HG02981 (cell line): ENCODE measurements at regions not wholly inside any gene's neighbourhood (a gene's known extent, or its start where the extent isn't known, plus 50 kb on each side); places are given as distances from the start of the nearest gene placed in this dataset.

ENCODE experiments used
- ATAC-seq: cut with Tn5 transposase; IDR thresholded peaks from one replicate; pipeline ENCODE4 v1.9.1; 2021; ENCODE audit warnings: mild to moderate bottlenecking, moderate library complexity; ENCODE audit not compliant: unreplicated experiment

DNA sequence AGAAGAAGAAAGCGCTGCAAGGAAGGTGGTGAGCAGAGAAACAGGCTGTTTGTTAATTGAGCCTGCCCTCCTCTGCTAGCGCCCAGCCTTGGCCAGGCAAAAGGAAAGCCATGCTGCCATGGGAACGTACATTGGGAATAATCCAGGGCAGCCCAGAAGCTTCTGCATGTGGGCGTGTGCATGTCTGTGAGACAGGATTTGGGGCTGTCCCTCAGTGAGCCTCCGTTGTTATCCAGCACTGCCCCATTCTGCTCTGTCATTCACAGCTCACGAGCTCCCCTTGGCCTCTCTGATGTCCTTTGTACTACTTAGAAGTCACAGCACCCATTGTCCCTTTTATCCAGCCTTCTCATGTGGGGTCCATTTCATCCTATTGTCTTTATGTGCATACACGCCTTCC lies 239.1 kb upstream of the ROPN1 start:
- ATAC-seq: no peak

DNA sequence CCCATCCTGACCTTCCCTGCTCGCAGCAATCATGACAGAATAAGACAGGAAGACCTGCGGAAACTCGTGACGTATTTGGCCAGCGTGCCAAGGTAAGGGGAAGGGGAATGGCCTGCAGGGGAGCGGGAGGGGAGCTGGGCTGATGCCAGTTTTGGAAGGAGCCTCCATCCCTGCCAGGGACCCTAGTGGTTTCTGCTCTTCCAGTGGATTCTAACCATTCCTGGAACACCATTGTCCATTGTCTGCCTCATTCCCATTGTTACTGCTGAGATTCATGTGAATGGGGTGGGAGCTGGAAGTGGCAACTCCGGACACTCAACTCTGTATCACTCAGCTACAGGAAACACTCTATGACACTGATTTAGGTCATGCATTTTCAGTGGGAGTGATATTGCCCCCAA lies 242.9 kb upstream of the ROPN1 start:
- ATAC-seq: no peak

GRCh38 chr3:124235446-124235845 lies 243.5 kb upstream of the ROPN1 start:
- no peak for ATAC-seq

DNA sequence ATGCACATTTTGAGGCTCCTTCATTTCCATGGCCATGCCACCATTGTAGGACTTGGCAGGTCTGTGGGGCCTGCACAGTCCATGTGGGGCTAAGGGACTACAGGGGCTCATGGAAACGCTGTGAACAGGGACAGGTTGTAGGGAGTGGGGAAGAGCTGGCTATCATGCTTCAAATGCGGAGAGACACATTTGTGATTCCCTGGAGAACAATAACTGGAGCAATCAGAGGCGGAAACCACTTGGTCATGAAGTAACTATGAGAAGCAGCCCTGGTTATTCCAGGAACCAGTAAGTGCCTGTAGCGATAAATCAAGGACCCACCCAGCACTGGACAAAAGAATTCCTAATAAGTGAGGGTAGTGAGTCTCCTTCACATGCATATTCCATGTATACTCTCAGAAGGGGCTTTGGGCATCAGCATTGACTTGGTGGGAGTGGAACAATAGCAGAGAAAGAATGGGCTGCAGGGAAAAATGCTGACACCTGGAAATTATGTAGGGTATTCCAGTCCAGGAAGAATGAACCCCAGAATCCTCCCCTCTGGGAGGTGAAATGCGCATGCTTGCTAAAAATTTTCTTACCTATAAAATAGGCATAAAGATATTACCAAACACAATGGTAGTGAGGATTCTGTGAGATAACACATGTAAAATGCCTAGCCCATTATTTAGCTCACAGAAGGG lies 251.4 kb upstream of the ROPN1 start:
- no peak for ATAC-seq

- no peak for ATAC-seq
Observed at GRCh38 chr3:124246376-124246775, 254.5 kb upstream of the ROPN1 start.

- ATAC-seq: no peak
Observed at GRCh38 chr3:124246949-124247348, 255.0 kb upstream of the ROPN1 start.

GRCh38 chr3:124248471-124249028 lies 256.6 kb upstream of the ROPN1 start:
- no peak for ATAC-seq

- ATAC-seq: no peak
Observed at GRCh38 chr3:124249038-124249437, 257.1 kb upstream of the ROPN1 start.

DNA sequence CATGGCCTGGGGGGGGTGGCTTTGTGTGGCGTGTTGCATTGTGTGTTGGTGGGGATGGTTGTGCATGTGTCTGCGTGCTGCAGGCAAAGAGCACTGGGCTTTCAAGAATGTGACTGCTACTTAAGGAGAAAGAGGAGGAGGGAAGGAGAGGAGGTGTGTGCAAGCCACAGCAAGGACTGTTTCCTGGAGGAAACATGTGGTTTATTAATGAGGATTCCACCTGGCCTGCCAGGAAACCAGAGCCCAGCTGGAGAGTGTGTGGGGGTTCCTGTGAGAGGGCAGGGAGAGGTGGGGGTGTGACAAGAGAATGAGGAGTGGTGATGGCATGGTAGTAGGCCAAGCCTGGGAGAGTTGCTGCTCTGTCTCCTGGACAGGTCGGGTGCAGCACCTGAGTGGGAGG lies 258.1 kb upstream of the ROPN1 start:
- ATAC-seq: no peak

DNA sequence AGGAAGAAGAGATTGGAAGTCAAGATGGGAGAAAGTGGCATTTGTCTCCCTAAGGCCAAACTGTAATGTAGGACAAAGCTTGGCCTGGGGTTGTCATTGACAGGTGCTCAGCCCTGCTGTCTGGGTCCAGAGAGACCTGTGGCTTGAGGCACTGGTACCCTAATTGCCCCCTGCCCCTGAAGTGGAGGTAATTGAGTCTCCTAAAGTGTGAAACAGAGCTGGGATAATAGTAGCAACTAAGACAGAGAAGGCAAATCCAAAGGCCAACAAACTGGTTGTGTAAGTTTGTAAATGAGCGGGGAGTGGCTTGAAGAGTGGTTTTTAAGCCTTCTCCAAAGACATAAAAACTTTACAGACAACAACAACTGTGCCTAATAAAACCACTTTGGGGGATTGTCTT lies 264.2 kb upstream of the ROPN1 start:
- no peak for ATAC-seq

GRCh38 chr3:124256599-124256998 lies 264.7 kb upstream of the ROPN1 start:
- ATAC-seq: no peak

DNA sequence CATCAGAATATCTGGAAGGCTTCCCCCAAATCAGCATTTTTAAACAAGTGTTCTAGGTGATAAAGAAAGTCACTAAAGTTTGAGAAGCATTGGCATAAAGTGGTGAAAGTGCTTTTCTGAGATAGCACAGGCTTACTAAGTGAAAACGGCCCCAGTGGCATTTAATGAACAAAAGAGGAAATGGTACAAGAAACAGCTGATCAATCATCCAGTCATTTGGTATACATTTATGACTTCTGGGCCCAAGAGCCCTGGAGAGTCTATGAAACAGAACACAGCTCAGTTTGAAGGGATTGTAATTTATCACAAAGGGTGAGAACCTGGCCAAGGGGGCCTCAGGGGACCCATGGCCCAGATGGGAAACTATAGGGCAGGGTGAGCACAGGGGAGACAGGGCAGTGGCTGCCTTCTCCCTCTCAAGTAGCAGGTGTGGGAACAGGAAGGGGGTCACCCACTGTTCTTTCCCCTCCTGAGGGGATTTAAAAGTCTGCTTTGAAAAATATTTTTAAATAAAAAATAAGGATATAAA lies 265.5 kb upstream of the ROPN1 start:
- ATAC-seq: peak; percentile 52

- ATAC-seq: no peak
Observed at GRCh38 chr3:124258057-124258500, 266.2 kb upstream of the ROPN1 start.

GRCh38 chr3:124260206-124260915 lies 268.4 kb upstream of the ROPN1 start:
- no peak for ATAC-seq

GRCh38 chr3:124261306-124261705 lies 269.4 kb upstream of the ROPN1 start:
- ATAC-seq: no peak

- no peak for ATAC-seq
Observed at GRCh38 chr3:124263168-124263567, 271.2 kb upstream of the ROPN1 start.

GRCh38 chr3:124264346-124264745 lies 272.4 kb upstream of the ROPN1 start:
- no peak for ATAC-seq

DNA sequence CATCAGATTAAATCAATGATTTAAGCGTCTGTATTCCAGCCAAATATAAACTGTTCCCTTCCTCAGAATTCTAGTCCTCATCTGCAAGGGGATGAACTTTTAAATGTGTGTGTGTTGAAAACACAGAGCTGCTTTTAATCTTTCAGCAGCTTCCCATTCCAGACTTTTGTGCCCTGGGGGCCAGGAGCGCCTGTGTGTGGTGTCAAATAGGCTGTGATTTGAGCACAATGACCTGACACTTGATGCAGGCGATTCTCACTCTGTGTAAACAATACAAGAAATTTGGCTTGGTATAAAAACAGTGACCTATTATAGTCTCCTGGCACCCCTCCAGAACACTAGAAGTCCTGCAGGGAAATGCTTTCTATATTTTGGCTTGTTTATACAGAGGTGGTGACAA lies 274.6 kb upstream of the ROPN1 start:
- ATAC-seq: no peak

DNA sequence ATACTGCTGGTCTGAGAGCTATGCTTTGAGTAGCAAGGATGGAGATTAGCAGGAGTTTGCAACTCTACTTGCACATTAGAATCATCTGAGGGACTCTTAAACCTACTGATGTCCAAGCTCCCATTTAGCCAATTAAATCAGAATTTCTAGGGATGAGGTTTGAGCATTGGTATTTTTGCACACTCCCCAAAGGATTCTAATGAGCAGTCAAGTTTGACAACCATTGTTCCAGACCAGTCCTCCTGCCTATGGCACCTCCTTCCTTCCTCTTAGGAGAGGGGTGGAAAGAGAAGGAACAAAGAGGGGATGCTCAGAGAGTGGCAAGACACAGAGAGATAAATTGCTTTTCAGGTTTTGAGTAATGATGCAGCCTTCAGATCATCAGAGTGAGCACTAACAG lies 275.5 kb upstream of the ROPN1 start:
- no peak for ATAC-seq

DNA sequence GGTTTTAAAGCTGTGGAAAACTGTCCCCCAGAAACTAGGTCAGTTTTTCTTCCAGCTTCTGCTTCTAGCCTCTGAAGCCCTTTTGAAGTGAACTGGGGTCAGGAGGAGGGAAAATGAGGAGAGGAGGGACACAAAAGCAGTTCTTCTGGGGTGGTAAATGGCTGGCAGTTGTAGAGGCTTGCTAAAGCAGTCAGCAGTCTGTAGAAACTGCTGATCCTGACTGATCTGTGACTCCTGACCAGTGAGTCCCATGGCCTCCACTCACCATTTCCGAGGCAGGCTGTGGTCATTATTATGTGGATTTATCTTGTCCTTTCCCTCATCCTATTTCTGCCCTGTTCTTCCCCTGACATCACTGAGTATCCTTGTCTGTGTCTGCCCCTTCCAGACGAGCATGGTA lies 276.4 kb upstream of the ROPN1 start:
- no peak for ATAC-seq

GRCh38 chr3:124269619-124270018 lies 277.7 kb upstream of the ROPN1 start:
- no peak for ATAC-seq

DNA sequence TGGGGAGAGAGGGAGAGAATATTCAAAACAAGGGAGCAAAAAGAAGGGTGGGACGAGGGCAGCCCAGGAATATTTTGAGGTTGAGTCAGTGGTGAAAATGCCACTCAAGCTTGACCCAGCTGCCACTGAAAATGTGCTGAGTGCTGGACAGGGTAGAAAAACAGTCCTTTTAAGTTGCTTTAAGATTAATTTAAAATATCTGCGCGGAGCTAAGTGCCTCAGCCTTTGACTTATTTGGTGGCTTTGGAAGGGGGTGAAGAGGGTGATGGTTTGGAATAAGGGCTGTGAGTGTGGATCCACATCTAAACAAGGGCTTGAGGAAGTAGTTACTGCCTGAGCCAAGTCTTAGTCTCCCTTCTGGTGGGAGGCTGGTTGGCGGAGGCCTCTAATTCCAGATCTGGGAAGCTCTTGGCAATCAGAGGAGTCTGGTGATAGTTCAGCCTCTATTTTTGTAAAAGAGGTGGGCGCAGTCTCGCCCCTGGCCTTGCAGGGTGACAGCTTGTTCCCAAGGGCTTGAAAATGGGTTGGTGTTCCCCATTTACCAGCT lies 280.8 kb upstream of the ROPN1 start:
- no peak for ATAC-seq
